HG02642 (cell line): ENCODE measurements at regions not wholly inside any gene's neighbourhood (a gene's known extent, or its start where the extent isn't known, plus 50 kb on each side); places are given as distances from the start of the nearest gene placed in this dataset.
"Not testable (repeated sequence)": the region's sequence is repeated elsewhere in the genome, so short reads cannot be mapped to it uniquely, and the experiment has no call there.

ENCODE experiments used
- ATAC-seq: cut with Tn5 transposase; IDR thresholded peaks from one replicate; pipeline ENCODE4 v1.9.1; 2021; ENCODE audit warnings: mild to moderate bottlenecking; ENCODE audit not compliant: unreplicated experiment, poor library complexity

- no peak for ATAC-seq
Observed at GRCh38 chr12:75814851-75815754, 216.5 kb downstream of the PHLDA1 start.

- no peak for ATAC-seq
Observed at GRCh38 chr12:75813072-75813471, 218.5 kb downstream of the PHLDA1 start.

DNA sequence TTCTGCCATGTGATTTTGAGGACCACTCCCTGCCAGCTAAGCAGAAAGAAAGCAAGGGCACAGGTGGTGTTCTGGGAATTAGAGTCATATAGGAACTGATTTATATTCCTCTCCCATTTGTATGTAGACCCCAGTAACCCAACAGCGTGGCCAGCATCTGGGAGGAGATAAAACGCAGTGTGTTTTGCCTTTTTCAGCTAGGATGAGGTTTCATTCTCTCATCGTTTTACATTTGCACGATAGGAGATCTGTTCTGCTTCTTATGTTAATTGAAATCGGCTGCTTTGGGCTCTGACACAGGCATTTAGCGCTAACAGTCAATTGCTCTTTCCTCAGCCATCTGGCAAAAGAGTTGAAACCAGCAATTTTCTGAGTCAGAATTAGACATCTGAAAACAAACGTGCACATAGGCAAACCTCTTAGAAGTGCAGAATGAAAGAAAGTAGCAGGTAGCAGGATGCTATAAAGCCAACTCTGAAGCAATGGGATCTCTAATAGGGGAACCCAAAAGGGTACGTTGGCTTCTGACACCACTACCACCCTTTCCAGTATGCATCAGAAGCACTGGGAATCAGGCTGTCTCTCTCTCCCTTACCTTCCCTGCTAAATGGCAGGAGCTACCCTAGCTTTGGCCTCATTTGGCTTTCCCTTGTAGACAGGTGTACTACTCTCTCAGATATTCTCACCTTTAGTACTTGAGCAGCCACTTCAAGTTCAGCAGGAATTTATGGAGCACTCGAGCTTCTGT, 219.1 kb downstream of the PHLDA1 start:
- ATAC-seq: no peak

- ATAC-seq: no peak
Observed at GRCh38 chr12:75809746-75810145, 221.8 kb downstream of the PHLDA1 start.

- no peak for ATAC-seq
Observed at GRCh38 chr12:75807494-75807893, 224.1 kb downstream of the PHLDA1 start.

DNA sequence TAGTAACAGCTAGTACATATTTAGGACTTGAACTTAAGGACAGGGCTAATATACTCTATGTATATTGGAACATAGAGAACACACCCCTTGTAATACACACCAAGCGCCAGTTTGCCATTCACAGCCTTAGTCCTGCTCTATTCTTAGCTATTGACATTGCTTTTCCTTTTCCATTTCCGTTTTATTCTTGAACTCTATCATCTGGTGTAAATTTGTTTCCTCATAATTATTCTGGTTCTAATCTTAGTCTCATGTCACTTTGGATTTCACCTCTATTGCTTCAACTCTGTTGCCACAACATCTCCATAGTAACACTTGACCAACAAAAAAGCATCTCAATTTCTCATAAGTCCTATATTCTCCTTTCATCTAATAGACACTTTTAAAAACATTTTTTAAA, 225.7 kb downstream of the PHLDA1 start:
- no peak for ATAC-seq

- no peak for ATAC-seq
Observed at GRCh38 chr12:75805320-75805719, 226.3 kb downstream of the PHLDA1 start.

DNA sequence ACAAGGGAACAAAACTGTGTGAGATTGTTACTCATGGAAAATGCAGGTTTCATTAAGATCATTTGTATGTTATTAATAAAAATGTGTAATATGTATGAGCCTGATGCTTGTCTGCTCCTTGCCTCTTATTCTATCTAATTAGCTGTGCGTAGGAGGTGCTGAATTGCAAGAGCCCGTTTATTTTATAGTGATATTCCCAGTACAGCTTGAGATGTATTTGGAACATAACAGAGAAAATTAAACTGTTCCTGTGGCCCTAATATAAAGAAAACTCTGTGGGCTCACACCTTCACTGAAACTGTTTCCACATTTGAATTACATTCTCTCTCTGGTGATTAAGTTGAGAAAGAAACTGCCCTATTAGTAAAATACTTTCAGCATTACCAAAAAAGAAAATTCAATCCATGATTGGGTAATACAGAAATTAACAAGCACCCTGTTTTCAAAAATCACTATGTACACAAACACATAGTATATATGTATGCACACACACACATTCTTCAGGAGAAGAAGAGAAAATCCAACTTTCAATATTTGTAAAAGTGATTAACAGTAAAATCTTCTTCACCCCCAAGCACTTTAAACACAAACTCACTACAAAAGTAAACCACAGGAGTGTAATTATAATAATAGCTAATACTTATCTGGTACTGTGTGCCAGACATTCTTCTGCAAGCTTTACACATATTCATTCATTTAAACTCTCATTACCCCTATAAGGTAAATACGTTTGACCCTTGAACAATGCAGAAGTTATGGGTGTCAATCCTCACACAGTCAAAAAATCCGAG, 233.2 kb downstream of the PHLDA1 start:
- no peak for ATAC-seq

- ATAC-seq: no peak
Observed at GRCh38 chr12:75795125-75795524, 236.5 kb downstream of the PHLDA1 start.

DNA sequence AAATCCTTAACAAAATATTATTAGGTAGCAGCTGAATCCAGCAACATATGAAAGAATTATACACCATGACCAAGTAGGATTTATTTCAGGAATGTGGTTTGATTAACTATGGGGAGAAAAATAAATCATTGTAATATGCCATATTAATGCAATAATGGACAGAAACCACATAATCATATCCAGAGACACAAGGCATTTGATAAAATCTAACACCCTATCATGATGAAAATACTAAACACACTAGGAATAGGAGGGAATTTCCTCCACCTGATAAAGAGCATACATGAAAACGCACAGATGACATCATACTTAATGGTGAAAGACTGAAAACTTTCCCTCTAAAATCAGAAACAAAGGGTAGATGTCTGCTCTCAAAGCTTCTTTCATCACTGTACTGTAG, 238.9 kb downstream of the PHLDA1 start:
- ATAC-seq: no peak

DNA sequence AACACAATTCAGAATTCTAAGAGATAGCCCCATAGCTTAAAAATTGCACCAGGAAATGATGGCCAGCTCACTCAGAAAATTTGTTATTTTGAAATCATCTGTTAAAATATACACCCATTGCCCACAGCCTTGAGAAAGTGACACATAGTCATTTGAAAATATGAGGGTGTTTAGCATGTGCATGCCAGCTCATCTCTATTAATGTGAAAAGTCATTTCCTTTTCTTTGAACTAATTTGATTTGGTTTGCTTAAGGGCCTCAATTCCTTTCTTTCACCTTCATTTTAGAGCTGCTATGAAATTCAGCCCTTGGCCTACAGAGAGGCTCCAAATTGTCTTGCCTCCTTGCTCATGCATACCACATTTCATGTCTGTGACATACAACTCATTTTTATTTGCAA, 241.4 kb downstream of the PHLDA1 start:
- ATAC-seq: no peak

- not testable (repeated sequence) for ATAC-seq
Observed at GRCh38 chr12:75787146-75787545, 244.4 kb downstream of the PHLDA1 start.

- no peak for ATAC-seq
Observed at GRCh38 chr12:75786070-75786469, 245.5 kb downstream of the PHLDA1 start.

- ATAC-seq: no peak
Observed at GRCh38 chr12:75784591-75784990, 247.0 kb downstream of the PHLDA1 start.

DNA sequence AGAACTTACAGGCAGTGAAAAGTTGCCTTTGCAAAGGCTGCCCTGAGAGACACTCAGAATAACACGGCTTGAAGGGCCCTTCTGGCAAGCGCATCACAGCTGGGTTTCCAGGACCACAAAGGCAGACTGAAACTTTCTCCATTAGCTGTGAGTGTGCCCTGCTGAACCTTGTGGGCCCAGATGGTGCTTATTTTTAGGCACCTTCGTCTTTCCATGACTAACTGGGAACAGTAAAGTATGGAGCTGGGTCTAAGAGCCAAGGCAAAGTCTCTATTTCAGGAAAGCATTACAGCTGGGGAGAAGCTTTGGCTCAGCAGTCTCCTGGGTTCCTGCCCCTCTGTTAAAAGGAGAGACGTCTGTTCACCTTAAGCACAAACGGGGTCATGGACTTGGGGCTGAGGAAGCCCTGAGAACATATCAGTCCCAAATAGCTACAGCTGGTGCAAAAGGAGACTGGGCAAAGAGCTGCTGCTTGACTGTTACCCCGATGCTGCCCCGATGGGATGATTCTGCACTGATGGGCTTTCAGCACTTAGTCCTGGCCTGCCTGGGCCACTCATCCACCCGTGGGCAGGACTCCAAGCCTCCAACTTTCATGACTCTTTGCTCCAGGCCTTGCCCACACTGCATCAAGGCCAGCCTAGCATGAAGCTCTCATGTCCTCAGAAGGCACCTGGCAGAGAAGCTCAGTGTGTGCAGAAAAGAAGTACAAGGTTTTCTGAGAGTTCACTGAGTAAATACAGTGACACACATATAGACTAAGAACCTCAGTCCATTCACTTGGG, 248.3 kb downstream of the PHLDA1 start:
- no peak for ATAC-seq

- no peak for ATAC-seq
Observed at GRCh38 chr12:75782069-75782581, 249.5 kb downstream of the PHLDA1 start.

DNA sequence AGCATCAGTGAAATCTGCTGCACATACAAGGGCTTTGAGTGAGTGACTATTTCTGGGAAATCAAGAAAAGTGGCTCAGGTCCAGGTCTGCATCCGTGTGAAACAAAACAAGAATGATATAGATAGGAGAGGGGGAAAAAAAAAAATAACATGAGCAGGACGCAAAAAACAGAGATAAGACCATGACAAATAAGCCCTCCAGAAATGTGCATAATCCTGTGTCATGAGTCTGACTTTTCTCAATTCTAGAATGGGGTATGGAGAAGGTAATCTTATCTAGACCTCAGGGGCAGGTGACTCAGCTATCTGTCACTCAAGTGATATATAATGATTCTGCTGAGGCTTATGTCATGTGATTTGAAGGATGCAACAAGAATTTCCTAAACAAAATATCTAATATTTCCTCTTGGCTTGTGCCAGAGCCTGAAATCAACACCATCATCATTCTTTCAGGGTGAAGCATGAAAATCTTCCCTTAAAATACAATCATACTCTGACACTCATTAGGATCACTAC, 250.0 kb downstream of the PHLDA1 start:
- ATAC-seq: no peak

- ATAC-seq: no peak
Observed at GRCh38 chr12:75779891-75780496, 251.6 kb downstream of the PHLDA1 start.
